Small intestine (tissue), 7 donors: ENCODE measurements at regions not wholly inside any gene's neighbourhood (a gene's known extent, or its start where the extent isn't known, plus 50 kb on each side); places are given as distances from the start of the nearest gene placed in this dataset.

ENCODE experiments used
- DNase-seq, 2 donors: peaks; one replicate each; pipeline versions ENCODE4 v3.0.0 to v3.0.0-alpha.2; 2013
- FAIRE-seq: peaks from 2 replicates; lab custom pipeline; 2012; peaks lifted over from hg19 to GRCh38; lab: Jason Lieb, UNC
- H3K27ac ChIP-seq, 3 donors: one replicate each; pipeline ENCODE4 v1.5.1; 2013; ENCODE audit warnings: low read length in 2 of 3, mild to moderate bottlenecking in 2 of 3, control low read depth in 1 of 3, inconsistent platforms in 1 of 3, low read depth in 1 of 3, moderate library complexity in 1 of 3
- H3K27me3 ChIP-seq, 3 donors: one replicate each; pipeline ENCODE4 v1.6.1; 2013; ENCODE audit warnings: low read length in 3 of 3, inconsistent platforms in 1 of 3; ENCODE audit not compliant: control insufficient read depth in 3 of 3, insufficient read depth in 3 of 3
- H3K36me3 ChIP-seq, 3 donors: one replicate each; pipeline ENCODE4 v1.6.1; 2013; ENCODE audit warnings: low read length in 3 of 3, inconsistent platforms in 1 of 3, low read depth in 1 of 3, mild to moderate bottlenecking in 1 of 3, moderate library complexity in 1 of 3; ENCODE audit not compliant: control insufficient read depth in 3 of 3, insufficient read depth in 2 of 3
- H3K4me1 ChIP-seq, 3 donors: one replicate each; pipeline ENCODE4 v1.6.1; 2013; ENCODE audit warnings: low read length in 2 of 3, inconsistent platforms in 1 of 3, low read depth in 1 of 3, mild to moderate bottlenecking in 1 of 3, moderate library complexity in 1 of 3; ENCODE audit not compliant: control insufficient read depth in 3 of 3, insufficient read depth in 2 of 3
- H3K4me3 ChIP-seq, 3 donors: one replicate each; pipeline ENCODE4 v1.5.1; 2013; ENCODE audit warnings: low read length in 3 of 3, control low read depth in 1 of 3, inconsistent platforms in 1 of 3, low read depth in 1 of 3, mild to moderate bottlenecking in 1 of 3, moderate library complexity in 1 of 3
- H3K9me3 ChIP-seq, 2 donors: one replicate each; pipeline ENCODE4 v1.6.1; 2013; ENCODE audit warnings: low read depth in 1 of 2, low read length in 1 of 2; ENCODE audit not compliant: control insufficient read depth in 2 of 2, insufficient read depth in 1 of 2
- WGBS, 3 donors: extraction: QIAGEN DNeasy Blood & Tissue Kit; methylation state at CpG; one replicate each; pipeline ENCODE4 v1.1.7; 2013; 5-methylcytosine and 5-hydroxymethylcytosine counted together
- donor health status: healthy with polysubstance abuse.
- donor health status: control.
- donor health status: control.
- donor health status: Bipolar disorder and iron deficiency.
- donor health status: healthy.

- Histone ChIP-seq H3K27ac (no peak overlapping the region), H3K9me3 (peaks cover 0 to 3% of the 10 kb centered on the region in 2 donors), H3K4me1 (no peaks in the 10 kb centered on the region), H3K27me3 (no peaks in the 10 kb centered on the region), H3K36me3 (no peaks in the 10 kb centered on the region), H3K4me3 (no peak overlapping the region)
- FAIRE-seq (no peak), DNase-seq (no peak)
- 93 to 97% (median 96%) methylated on average over 2 of the region's 2 CpGs for WGBS, 3 donors
These were observed 211.7 kb downstream of the PMAIP1 start for GRCh38 chr18:60111525-60111924.

GRCh38 chr18:60110836-60111235, 211.0 kb downstream of the PMAIP1 start:
- FAIRE-seq, result no peak
- H3K36me3 ChIP-seq, result no peaks in the 10 kb centered on the region
- WGBS, 3 donors, result 58 to 78% (median 74%) methylated on average over 1 of the region's 1 CpG

GRCh38 chr18:60100778-60101177, 201.0 kb downstream of the PMAIP1 start:
- Histone ChIP-seq H3K4me3 (no peak overlapping the region), H3K27ac (no peak overlapping the region), H3K4me1 (no peaks in the 10 kb centered on the region), H3K9me3 (peaks cover 0 to 3% of the 10 kb centered on the region in 2 donors), H3K36me3 (no peaks in the 10 kb centered on the region), H3K27me3 (no peaks in the 10 kb centered on the region)
- FAIRE-seq, result no peak
- WGBS, 3 donors, result 75 to 91% (median 84%) methylated on average over 3 of the region's 3 CpGs
- no peak for DNase-seq

More at GRCh38 chr18:60110836-60111235, 211.0 kb downstream of the PMAIP1 start:
- no peak overlapping the region for H3K27ac ChIP-seq
- H3K27me3 ChIP-seq, result no peaks in the 10 kb centered on the region
- H3K9me3 ChIP-seq, result peaks cover 0 to 3% of the 10 kb centered on the region in 2 donors
- H3K4me3 ChIP-seq, result no peak overlapping the region
- no peaks in the 10 kb centered on the region for H3K4me1 ChIP-seq
- no peak for DNase-seq

GRCh38 chr18:60099709-60100108, 199.9 kb downstream of the PMAIP1 start:
- H3K4me1 ChIP-seq, result no peaks in the 10 kb centered on the region
- H3K9me3 ChIP-seq, result peaks cover 0 to 3% of the 10 kb centered on the region in 2 donors
- DNase-seq (no peak), FAIRE-seq (no peak)
- WGBS, 3 donors, result 88 to 97% (median 91%) methylated on average over 2 of the region's 2 CpGs
- H3K27ac ChIP-seq, result no peak overlapping the region
- no peaks in the 10 kb centered on the region for H3K36me3 ChIP-seq
- H3K4me3 ChIP-seq, result no peak overlapping the region
- no peaks in the 10 kb centered on the region for H3K27me3 ChIP-seq

GRCh38 chr18:60096428-60096827, 196.6 kb downstream of the PMAIP1 start:
- H3K4me1 ChIP-seq, result no peaks in the 10 kb centered on the region
- no peak for FAIRE-seq
- H3K9me3 ChIP-seq, result peaks cover 0 to 8% of the 10 kb centered on the region in 2 donors
- no peaks in the 10 kb centered on the region for H3K27me3 ChIP-seq
- no peaks in the 10 kb centered on the region for H3K36me3 ChIP-seq
- no peak overlapping the region for H3K27ac ChIP-seq
- WGBS, 3 donors, result 44 to 68% (median 60%) methylated on average over 1 of the region's 1 CpG
- no peak overlapping the region for H3K4me3 ChIP-seq
- peak in 1 of 2 donors; percentile 49 for DNase-seq

- H3K9me3 ChIP-seq, result peaks cover 0 to 8% of the 10 kb centered on the region in 2 donors
- no peaks in the 10 kb centered on the region for H3K4me1 ChIP-seq
- H3K4me3 ChIP-seq, result no peak overlapping the region
- H3K27ac ChIP-seq, result no peak overlapping the region
- no peaks in the 10 kb centered on the region for H3K36me3 ChIP-seq
- DNase-seq (no peak), FAIRE-seq (no peak)
- no peaks in the 10 kb centered on the region for H3K27me3 ChIP-seq
These were observed 192.3 kb downstream of the PMAIP1 start for GRCh38 chr18:60092073-60092472.

- WGBS, 3 donors, result 46 to 60% (median 55%) methylated on average over 7 of the region's 7 CpGs
- FAIRE-seq (no peak), DNase-seq (peak; percentile 18 to 21)
- Histone ChIP-seq H3K4me1 (no peaks in the 10 kb centered on the region), H3K4me3 (no peak overlapping the region), H3K36me3 (no peaks in the 10 kb centered on the region), H3K27ac (no peak overlapping the region), H3K27me3 (no peaks in the 10 kb centered on the region), H3K9me3 (peaks cover 0 to 8% of the 10 kb centered on the region in 2 donors)
These were observed 190.4 kb downstream of the PMAIP1 start for GRCh38 chr18:60090170-60090569.

- Histone ChIP-seq H3K27ac (no peak overlapping the region), H3K4me1 (no peaks in the 10 kb centered on the region), H3K36me3 (no peaks in the 10 kb centered on the region), H3K4me3 (no peak overlapping the region), H3K27me3 (no peaks in the 10 kb centered on the region), H3K9me3 (no peaks in the 10 kb centered on the region)
- FAIRE-seq, result no peak
- 60 to 80% (median 76%) methylated on average over 1 of the region's 1 CpG for WGBS, 3 donors
- no peak for DNase-seq
These were observed 183.0 kb downstream of the PMAIP1 start for GRCh38 chr18:60082790-60083189.

GRCh38 chr18:60082282-60082681, 182.5 kb downstream of the PMAIP1 start:
- Histone ChIP-seq H3K27ac (no peak overlapping the region), H3K36me3 (no peaks in the 10 kb centered on the region), H3K9me3 (no peaks in the 10 kb centered on the region), H3K27me3 (no peaks in the 10 kb centered on the region), H3K4me1 (no peaks in the 10 kb centered on the region), H3K4me3 (no peak overlapping the region)
- 70 to 88% (median 82%) methylated on average over 2 of the region's 2 CpGs for WGBS, 3 donors
- DNase-seq (no peak), FAIRE-seq (peak; percentile 23)
